Body of pancreas (tissue), 4 donors: ENCODE measurements at regions not wholly inside any gene's neighbourhood (a gene's known extent, or its start where the extent isn't known, plus 50 kb on each side); places are given as distances from the start of the nearest gene placed in this dataset.

ENCODE experiments used
- CTCF ChIP-seq, 7 experiments: fragments of 450-650 bp in 4 of 7; fragments of 200-600 bp in 3 of 7; sonication (generic) in 3 of 7; IDR thresholded peaks; one replicate each; pipeline ENCODE4 v1.5.1; 2016 to 2019; ENCODE audit warnings: antibody characterized with exemption in 7 of 7
- POLR2A ChIP-seq, 3 donors: fragments of 450-650 bp; IDR thresholded peaks; one replicate each; pipeline ENCODE4 v1.6.1; 2016; ENCODE audit warnings: antibody characterized with exemption in 3 of 3, mild to moderate bottlenecking in 2 of 3

GRCh38 chr14:22428700-22429291 is 160.2 kb downstream of the DAD1 start:
- no peak for TF ChIP-seq CTCF (IDR thresholded peaks at IDR 0.05)
- TF ChIP-seq POLR2A (IDR thresholded peaks at IDR 0.05) = no peak
